WTC11 (cell line): ENCODE measurements at regions not wholly inside any gene's neighbourhood (a gene's known extent, or its start where the extent isn't known, plus 50 kb on each side); places are given as distances from the start of the nearest gene placed in this dataset.
"Not testable (repeated sequence)": the region's sequence is repeated elsewhere in the genome, so short reads cannot be mapped to it uniquely, and the experiment has no call there.

Source experiments
- ATAC-seq: fragments of 200-7000 bp; cut with Tn5 transposase; 2 replicates; pipeline ENCODE4 v1.10.0; 2021; ENCODE audit warnings: mild to moderate bottlenecking, moderate library complexity
- CTCF ChIA-PET: fragments of 300-600 bp; sonication (Branson Sonifier 250); formaldehyde crosslinking; loops from one replicate; lab custom pipeline; 2021; ENCODE audit warnings: antibody characterized with exemption; lab: Charles Lee
- POLR2A ChIA-PET: fragments of 350-600 bp; sonication (Branson Sonifier 250); formaldehyde crosslinking; loops from one replicate; lab custom pipeline; 2021; ENCODE audit warnings: antibody characterized with exemption; lab: Charles Lee
- DNase-seq: peaks from one replicate; pipeline ENCODE4 v3.0.0; 2021; ENCODE audit warnings: low spot score
- H3K27ac Mint-ChIP-seq: 2 replicates; pipeline ENCODE4 v1.8.0; 2021; ENCODE audit warnings: mixed read lengths
- H3K27me3 Mint-ChIP-seq: 2 replicates; pipeline ENCODE4 v1.8.0; 2021; ENCODE audit warnings: low read depth, mild to moderate bottlenecking, moderate library complexity, mixed read lengths
- H3K36me3 Mint-ChIP-seq: 2 replicates; pipeline ENCODE4 v1.8.0; 2021; ENCODE audit warnings: mixed read lengths
- H3K4me1 Mint-ChIP-seq: 2 replicates; pipeline ENCODE4 v1.8.0; 2022; ENCODE audit warnings: mixed read lengths
- H3K4me3 Mint-ChIP-seq: 2 replicates; pipeline ENCODE4 v1.8.0; 2021; ENCODE audit warnings: mild to moderate bottlenecking, moderate library complexity, mixed read lengths
- H3K9me3 Mint-ChIP-seq: 2 replicates; pipeline ENCODE4 v1.8.0; 2021; ENCODE audit warnings: mixed read lengths
- ATF2 ChIP-seq: sonication (generic); formaldehyde crosslinking; IDR thresholded peaks from 2 replicates; pipeline ENCODE4 v1.8.1; 2022; ENCODE audit warnings: low read depth, missing genetic modification reagents, borderline replicate concordance
- ETV6 ChIP-seq: sonication (generic); formaldehyde crosslinking; IDR thresholded peaks from 2 replicates; pipeline ENCODE4 v1.8.1; 2022; ENCODE audit warnings: mild to moderate bottlenecking, missing genetic modification reagents
- FOXK1 ChIP-seq: sonication (generic); formaldehyde crosslinking; IDR thresholded peaks from 2 replicates; pipeline ENCODE4 v1.8.0; 2022; ENCODE audit warnings: mild to moderate bottlenecking, moderate library complexity, missing genetic modification reagents
- FOXP1 ChIP-seq: sonication (generic); formaldehyde crosslinking; IDR thresholded peaks from 2 replicates; pipeline ENCODE4 v1.8.0; 2022; ENCODE audit warnings: missing genetic modification reagents, mild to moderate bottlenecking, moderate library complexity, borderline replicate concordance
- HMGXB4 ChIP-seq: sonication (generic); formaldehyde crosslinking; IDR thresholded peaks from 2 replicates; pipeline ENCODE4 v1.8.1; 2023; ENCODE audit warnings: mild to moderate bottlenecking, moderate library complexity, missing genetic modification reagents
- IRF1 ChIP-seq: sonication (generic); formaldehyde crosslinking; IDR thresholded peaks from 2 replicates; pipeline ENCODE4 v1.8.0; 2023; ENCODE audit warnings: missing genetic modification reagents
- TCF7 ChIP-seq: sonication (generic); formaldehyde crosslinking; IDR thresholded peaks from 2 replicates; pipeline ENCODE4 v1.8.0; 2022; ENCODE audit warnings: mild to moderate bottlenecking, low read depth, missing genetic modification reagents, moderate library complexity
- ZNF281 ChIP-seq: sonication (generic); formaldehyde crosslinking; IDR thresholded peaks from 2 replicates; pipeline ENCODE4 v1.8.0; 2023; ENCODE audit warnings: mild to moderate bottlenecking, missing genetic modification reagents
- ZNF425 ChIP-seq: fragments of 250-450 bp; sonication (Bioruptor Pico); conservative IDR thresholded peaks from 2 replicates; pipeline ENCODE4 v1.9.0; 2021; ENCODE audit warnings: mild to moderate bottlenecking
- ZNF671 ChIP-seq: fragments of 250-450 bp; sonication (Bioruptor Pico); IDR thresholded peaks from 2 replicates; pipeline ENCODE4 v1.8.0; 2021; ENCODE audit warnings: mild to moderate bottlenecking

- no peak overlapping the region for H3K4me3 Mint-ChIP-seq
- H3K9me3 Mint-ChIP-seq, result no peaks in the 10 kb centered on the region
- no peaks in the 10 kb centered on the region for H3K36me3 Mint-ChIP-seq
- TF ChIP-seq HMGXB4 (CRISPR knock-in tag) (no peak), ATF2 (no peak), ZNF671 (CRISPR knock-in tag) (no peak), FOXP1 (CRISPR knock-in tag) (no peak), TCF7 (no peak), IRF1 (CRISPR knock-in tag) (no peak), ETV6 (CRISPR knock-in tag) (no peak), FOXK1 (CRISPR knock-in tag) (no peak), ZNF425 (no peak), ZNF281 (CRISPR knock-in tag) (no peak)
- CTCF ChIA-PET, result interaction anchor here (1.2 kb wide), 1 partner anchor 21 kb away, joined by 3 read pairs; no protein-coding TSS in a partner anchor
- no peaks in the 10 kb centered on the region for H3K27me3 Mint-ChIP-seq
- no peak for DNase-seq
- H3K27ac Mint-ChIP-seq, result peak overlapping the region; percentile 59
- H3K4me1 Mint-ChIP-seq, result peaks cover 25% of the 10 kb centered on the region
- ATAC-seq, result no peak
- POLR2A ChIA-PET, result no interaction called here
Observed at GRCh38 chr3:196139281-196139680, 57.4 kb upstream of the TFRC start.

- no peaks in the 10 kb centered on the region for H3K36me3 Mint-ChIP-seq
- no peaks in the 10 kb centered on the region for H3K9me3 Mint-ChIP-seq
- POLR2A ChIA-PET, result interaction anchor here (1.0 kb wide), 1 partner anchor 17 kb away, joined by 3 read pairs; no protein-coding TSS in a partner anchor
- peaks cover 25% of the 10 kb centered on the region for H3K4me1 Mint-ChIP-seq
- peak overlapping the region; percentile 59 for H3K27ac Mint-ChIP-seq
- ATAC-seq (peak; percentile 32; the same call in 1 of the 2 replicates), DNase-seq (no peak)
- CTCF ChIA-PET, result interaction anchor here (1.2 kb wide), 1 partner anchor 21 kb away, joined by 3 read pairs; no protein-coding TSS in a partner anchor
- H3K4me3 Mint-ChIP-seq, result no peak overlapping the region
- H3K27me3 Mint-ChIP-seq, result no peaks in the 10 kb centered on the region
- no peak for TF ChIP-seq ETV6 (CRISPR knock-in tag)
Observed at GRCh38 chr3:196138482-196139254, 56.8 kb upstream of the TFRC start.

- peaks cover 11% of the 10 kb centered on the region for H3K4me1 Mint-ChIP-seq
- CTCF ChIA-PET, H3K9me3 Mint-ChIP-seq, DNase-seq, POLR2A ChIA-PET, H3K27ac Mint-ChIP-seq, H3K4me3 Mint-ChIP-seq, H3K27me3 Mint-ChIP-seq, ATAC-seq, H3K36me3 Mint-ChIP-seq: not testable (repeated sequence)
Observed at GRCh38 chr3:196136640-196136989, 54.7 kb upstream of the TFRC start.
